GM10248 (cell line): ENCODE measurements at regions not wholly inside any gene's neighbourhood (a gene's known extent, or its start where the extent isn't known, plus 50 kb on each side); places are given as distances from the start of the nearest gene placed in this dataset.

ENCODE experiments used
- CTCF ChIA-PET: fragments of 300-600 bp; sonication (Branson Sonifier 250); formaldehyde crosslinking; extraction: SDS; loops from one replicate; lab custom pipeline; 2021; ENCODE audit warnings: antibody characterized with exemption; lab: Yijun Ruan, JAX
- POLR2A ChIA-PET: fragments of 350-650 bp; sonication (Branson Sonifier 250); formaldehyde crosslinking; extraction: SDS; loops from one replicate; lab custom pipeline; 2020; ENCODE audit warnings: antibody characterized with exemption; lab: Yijun Ruan, JAX
- DNase-seq: peaks from one replicate; pipeline ENCODE4 v3.0.0; 2012; ENCODE audit errors: extremely low spot score
- CTCF ChIP-seq: IDR thresholded peaks from 2 replicates; pipeline ENCODE4 v1.5.1; 2012; ENCODE audit warnings: mild to moderate bottlenecking, low read depth; ENCODE audit errors: extremely low read depth, missing control alignments, control extremely low read depth

GRCh38 chrX:8306291-8306925 lies 135.3 kb upstream of the VCX2 start:
- ChIA-PET CTCF (no interaction called here), POLR2A (no interaction called here)
- no peak for TF ChIP-seq CTCF
- no peak for DNase-seq

- ChIA-PET CTCF (no interaction called here), POLR2A (no interaction called here)
- DNase-seq: no peak
- TF ChIP-seq CTCF: no peak
Measured at GRCh38 chrX:8310409-8310808, 139.3 kb upstream of the VCX2 start.

GRCh38 chrX:8313844-8314243 lies 142.8 kb upstream of the VCX2 start:
- TF ChIP-seq CTCF: no peak
- ChIA-PET CTCF (no interaction called here), POLR2A (no interaction called here)
- no peak for DNase-seq

- ChIA-PET CTCF (no interaction called here), POLR2A (no interaction called here)
- no peak for TF ChIP-seq CTCF
- no peak for DNase-seq
Measured at GRCh38 chrX:8314881-8315280, 143.8 kb upstream of the VCX2 start.

- POLR2A ChIA-PET: no interaction called here
- DNase-seq: no peak
- CTCF ChIA-PET: no interaction called here
- no peak for TF ChIP-seq CTCF
Measured at GRCh38 chrX:8319359-8319758, 145.3 kb upstream of the VCX3B start.

GRCh38 chrX:8323356-8323755 lies 141.3 kb upstream of the VCX3B start:
- no peak for DNase-seq
- CTCF ChIA-PET: no interaction called here
- no peak for TF ChIP-seq CTCF

GRCh38 chrX:8341814-8342590 lies 122.6 kb upstream of the VCX3B start:
- no peak for TF ChIP-seq CTCF
- POLR2A ChIA-PET: no interaction called here
- no peak for DNase-seq
- CTCF ChIA-PET: no interaction called here

More at GRCh38 chrX:8323356-8323755, 141.3 kb upstream of the VCX3B start:
- POLR2A ChIA-PET: no interaction called here
